ENCODE measurements at regions not wholly inside any gene's neighbourhood (a gene's known extent, or its start where the extent isn't known, plus 50 kb on each side); places are given as distances from the start of the nearest gene placed in this dataset.

DNA sequence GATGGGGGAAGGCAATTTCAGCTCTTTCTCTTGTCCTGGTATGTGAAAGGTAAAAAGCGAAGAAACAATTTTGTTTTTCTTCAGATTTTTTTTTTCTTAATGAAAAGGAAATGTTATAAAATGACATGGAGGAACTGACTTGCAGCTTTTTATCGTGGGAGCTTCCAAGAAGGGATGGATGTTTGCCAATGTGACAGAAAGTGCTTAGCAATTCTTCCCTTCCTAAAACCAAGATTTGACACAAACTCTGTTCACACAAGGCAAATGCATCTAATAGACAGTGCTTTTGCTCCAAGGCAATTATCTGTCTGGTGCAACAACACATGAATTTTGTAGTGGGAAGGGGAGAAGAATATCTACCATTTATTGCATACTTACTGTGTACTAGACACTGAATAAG is 988.5 kb downstream of the CDH11 start:
- H3K9me3 Mint-ChIP-seq (ENCODE audit: low read depth), result peaks cover 14% of the 10 kb centered on the region
- no peak overlapping the region for H3K4me3 Mint-ChIP-seq
- POLR2A ChIA-PET, result no interaction called here
- CTCF ChIA-PET, result no interaction called here
- H3K36me3 Mint-ChIP-seq (ENCODE audit: low read depth), result no peaks in the 10 kb centered on the region
- H3K27me3 Mint-ChIP-seq, result no peaks in the 10 kb centered on the region
- DNase-seq, result no peak
- no peak for ATAC-seq
- no peaks in the 10 kb centered on the region for H3K4me1 Mint-ChIP-seq
- intact Hi-C loops (cut with DNase I, micrococcal nuclease), result no loop called here
- H3K27ac Mint-ChIP-seq, result no peak overlapping the region

DNA sequence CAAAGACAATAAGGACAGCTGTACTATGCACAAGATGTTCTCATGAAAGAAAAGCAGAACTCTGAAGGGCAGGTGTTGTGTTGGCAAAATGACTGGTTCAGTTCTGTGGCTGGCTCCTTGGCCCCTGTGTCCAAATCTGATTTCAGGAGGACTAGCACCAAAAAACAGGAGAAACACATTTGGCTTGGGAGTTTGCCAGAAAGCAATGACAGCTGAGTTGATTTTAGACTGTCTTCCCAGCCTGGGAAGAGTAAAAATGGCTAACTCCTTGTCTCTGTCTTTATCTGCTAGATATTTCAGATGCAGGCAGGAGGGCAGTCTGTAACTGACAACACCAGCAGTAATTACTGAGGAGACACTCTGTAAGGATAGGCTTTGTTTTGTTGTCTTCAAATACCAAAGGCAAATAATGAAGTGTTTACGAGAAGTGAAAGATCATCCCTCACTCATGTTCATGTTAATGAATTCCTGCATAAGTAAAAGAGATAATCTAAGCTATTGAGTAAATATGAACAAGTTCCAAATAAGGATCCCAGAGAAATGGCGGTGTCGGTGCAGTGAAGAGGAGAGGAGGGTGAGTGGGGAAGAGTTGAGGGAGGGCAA is 989.0 kb downstream of the CDH11 start:
- Mint-ChIP-seq H3K9me3 (ENCODE audit: low read depth) (peaks cover 14% of the 10 kb centered on the region), H3K27ac (no peak overlapping the region), H3K4me3 (no peak overlapping the region), H3K36me3 (ENCODE audit: low read depth) (no peaks in the 10 kb centered on the region), H3K4me1 (no peaks in the 10 kb centered on the region), H3K27me3 (no peaks in the 10 kb centered on the region)
- CTCF ChIA-PET, result no interaction called here
- ATAC-seq, result no peak
- DNase-seq, result no peak
- POLR2A ChIA-PET, result no interaction called here
- intact Hi-C loops (cut with DNase I, micrococcal nuclease), result no loop called here

DNA sequence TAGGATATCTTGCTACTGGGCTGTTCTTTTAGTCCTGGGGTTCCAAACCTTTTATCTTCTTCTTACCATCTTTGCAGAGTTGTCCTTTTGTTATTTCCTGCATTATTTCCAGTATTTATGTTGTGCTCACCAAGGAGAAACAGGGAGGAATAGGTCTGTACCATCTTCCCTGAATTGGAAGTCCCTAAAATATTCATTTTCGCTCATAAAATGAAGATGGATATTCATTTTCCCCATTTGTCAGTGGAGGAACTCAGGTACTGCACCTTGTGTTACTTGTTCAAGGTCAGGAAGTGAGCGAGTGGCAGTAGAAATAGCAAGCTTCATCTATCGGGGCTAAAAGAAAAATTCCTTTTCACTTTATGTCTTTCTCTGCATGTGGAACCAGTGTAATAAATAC is 989.7 kb downstream of the CDH11 start:
- ChIA-PET POLR2A (no interaction called here), CTCF (no interaction called here)
- H3K36me3 Mint-ChIP-seq (ENCODE audit: low read depth), result no peaks in the 10 kb centered on the region
- intact Hi-C loops (cut with DNase I, micrococcal nuclease), result no loop called here
- peaks cover 14% of the 10 kb centered on the region for H3K9me3 Mint-ChIP-seq (ENCODE audit: low read depth)
- no peak for DNase-seq
- no peaks in the 10 kb centered on the region for H3K27me3 Mint-ChIP-seq
- ATAC-seq, result no peak
- H3K4me3 Mint-ChIP-seq, result no peak overlapping the region
- H3K27ac Mint-ChIP-seq, result no peak overlapping the region
- no peaks in the 10 kb centered on the region for H3K4me1 Mint-ChIP-seq

DNA sequence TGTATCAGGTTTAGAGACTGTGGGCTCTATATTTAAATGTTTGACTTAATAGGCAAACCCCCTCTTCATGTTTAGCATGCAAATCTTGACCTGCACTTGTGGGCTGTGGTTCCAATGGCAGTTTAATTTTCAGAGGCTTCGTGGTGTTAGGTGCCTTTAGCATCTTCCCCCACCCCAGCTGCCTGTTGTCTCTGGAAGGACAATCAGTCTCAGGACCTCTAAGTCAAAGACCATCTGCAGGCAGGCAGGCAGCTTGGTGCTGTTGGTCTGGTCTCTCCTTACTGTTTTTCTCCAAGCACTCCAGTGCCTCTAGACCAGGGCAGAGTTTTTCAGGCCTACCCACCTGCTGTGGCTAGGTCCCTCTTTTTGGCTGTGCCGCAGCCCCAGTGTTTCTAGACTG is 990.4 kb downstream of the CDH11 start:
- CTCF ChIA-PET, result no interaction called here
- no peak for DNase-seq
- ATAC-seq, result no peak
- Mint-ChIP-seq H3K36me3 (ENCODE audit: low read depth) (no peaks in the 10 kb centered on the region), H3K4me3 (no peak overlapping the region), H3K9me3 (ENCODE audit: low read depth) (peaks cover 14% of the 10 kb centered on the region), H3K27me3 (no peaks in the 10 kb centered on the region), H3K4me1 (no peaks in the 10 kb centered on the region), H3K27ac (no peak overlapping the region)
- intact Hi-C loops (cut with DNase I, micrococcal nuclease), result no loop called here
- POLR2A ChIA-PET, result no interaction called here

DNA sequence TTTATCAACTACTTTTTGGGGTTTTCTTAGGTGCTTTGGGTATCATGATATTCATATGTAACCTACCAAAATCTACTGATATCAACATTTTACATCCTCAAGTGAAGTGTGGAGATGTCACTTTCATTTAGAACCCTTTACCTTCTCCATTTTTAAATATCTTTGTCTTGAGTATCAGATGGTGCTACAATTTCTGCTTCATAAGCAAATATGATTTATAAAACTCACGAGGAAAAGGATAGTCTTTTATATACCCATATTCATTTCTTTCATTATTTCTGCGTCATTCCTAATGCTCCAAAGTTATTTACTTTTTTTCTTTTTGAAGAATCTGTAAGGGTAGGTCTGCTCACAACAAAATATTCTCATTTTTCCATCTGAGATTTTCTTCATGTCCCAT is 991.7 kb downstream of the CDH11 start:
- Mint-ChIP-seq H3K27ac (no peak overlapping the region), H3K27me3 (no peaks in the 10 kb centered on the region), H3K4me3 (no peak overlapping the region), H3K9me3 (ENCODE audit: low read depth) (peaks cover 14% of the 10 kb centered on the region), H3K36me3 (ENCODE audit: low read depth) (no peaks in the 10 kb centered on the region), H3K4me1 (no peaks in the 10 kb centered on the region)
- intact Hi-C loops (cut with DNase I, micrococcal nuclease), result no loop called here
- ATAC-seq (no peak), DNase-seq (no peak)
- POLR2A ChIA-PET, result no interaction called here
- CTCF ChIA-PET, result no interaction called here

DNA sequence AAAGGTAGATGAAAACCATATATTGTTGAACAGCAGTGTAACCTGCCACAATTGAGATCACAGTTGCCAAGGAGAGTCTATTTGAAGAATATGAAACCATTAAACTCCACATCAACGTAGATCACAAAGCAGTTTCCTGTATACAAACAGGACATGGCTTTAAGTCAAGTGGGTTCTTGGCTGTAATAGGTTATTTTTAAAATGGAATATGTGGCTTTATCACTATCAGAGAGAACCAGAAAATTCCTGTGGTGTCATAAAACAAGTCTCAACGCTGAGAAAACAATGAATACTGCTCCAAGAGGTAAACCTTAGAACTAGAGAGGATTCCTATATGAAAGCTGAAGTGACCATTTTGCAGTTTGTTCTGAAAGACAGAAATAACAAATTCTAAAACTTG is 999.7 kb downstream of the CDH11 start:
- CTCF ChIA-PET, result no interaction called here
- intact Hi-C loops (cut with DNase I, micrococcal nuclease), result no loop called here

DNA sequence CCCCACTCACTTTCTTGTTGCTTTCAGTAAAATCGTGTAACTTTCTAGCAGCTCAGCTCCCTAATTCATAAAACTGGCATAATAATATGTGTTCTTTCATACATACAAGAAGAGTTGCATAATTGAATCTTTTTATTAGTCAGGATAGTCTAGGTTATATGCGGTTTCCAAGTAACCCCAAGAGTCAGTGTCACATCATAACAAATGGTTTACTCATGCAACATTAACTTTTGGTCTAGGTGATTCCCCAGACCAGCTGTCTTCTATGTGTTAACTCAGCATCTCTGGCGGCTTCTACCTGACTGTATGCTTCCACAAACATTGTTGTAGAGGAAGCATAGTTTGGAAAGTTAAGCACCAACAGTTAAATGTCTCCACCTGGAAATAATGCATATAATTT is 1000.4 kb downstream of the CDH11 start:
- intact Hi-C loops (cut with DNase I, micrococcal nuclease), result no loop called here
- Mint-ChIP-seq H3K27me3 (no peaks in the 10 kb centered on the region), H3K9me3 (ENCODE audit: low read depth) (peaks cover 7% of the 10 kb centered on the region), H3K27ac (no peak overlapping the region), H3K36me3 (ENCODE audit: low read depth) (no peaks in the 10 kb centered on the region), H3K4me1 (no peaks in the 10 kb centered on the region), H3K4me3 (no peak overlapping the region)
- no peak for DNase-seq
- no peak for ATAC-seq
- ChIA-PET POLR2A (no interaction called here), CTCF (no interaction called here)

More for the DNA sequence above, 999.7 kb downstream of the CDH11 start:
- Mint-ChIP-seq H3K27ac (no peak overlapping the region), H3K4me1 (no peaks in the 10 kb centered on the region), H3K27me3 (no peaks in the 10 kb centered on the region), H3K36me3 (ENCODE audit: low read depth) (no peaks in the 10 kb centered on the region), H3K4me3 (no peak overlapping the region), H3K9me3 (ENCODE audit: low read depth) (peaks cover 7% of the 10 kb centered on the region)
- ATAC-seq (no peak), DNase-seq (no peak)
- POLR2A ChIA-PET, result no interaction called here

DNA sequence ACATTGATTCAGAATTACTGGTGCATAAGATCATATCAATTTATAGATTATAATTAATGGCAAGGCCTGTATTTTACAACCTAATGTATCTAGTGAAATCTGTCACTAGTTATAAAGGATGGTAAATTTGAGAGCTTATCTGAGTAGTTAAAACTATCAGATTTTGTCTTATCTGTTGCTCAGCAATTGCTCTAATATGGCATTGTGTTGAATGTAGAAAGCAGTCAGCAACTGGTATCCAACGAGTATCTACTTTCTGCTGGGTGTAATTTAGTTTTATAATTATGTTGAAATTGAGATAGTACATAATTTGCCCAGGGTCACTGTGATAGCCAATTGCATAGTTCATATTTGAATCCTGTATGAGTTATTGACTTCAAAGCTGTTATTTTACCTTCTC is 1005.7 kb downstream of the CDH11 start:
- intact Hi-C loops (cut with DNase I, micrococcal nuclease), result no loop called here
- ChIA-PET CTCF (no interaction called here), POLR2A (no interaction called here)
- no peak for ATAC-seq
- Mint-ChIP-seq H3K4me3 (no peak overlapping the region), H3K27ac (no peak overlapping the region), H3K36me3 (ENCODE audit: low read depth) (no peaks in the 10 kb centered on the region), H3K9me3 (ENCODE audit: low read depth) (peaks cover 13% of the 10 kb centered on the region), H3K4me1 (no peaks in the 10 kb centered on the region), H3K27me3 (no peaks in the 10 kb centered on the region)
- DNase-seq, result no peak

DNA sequence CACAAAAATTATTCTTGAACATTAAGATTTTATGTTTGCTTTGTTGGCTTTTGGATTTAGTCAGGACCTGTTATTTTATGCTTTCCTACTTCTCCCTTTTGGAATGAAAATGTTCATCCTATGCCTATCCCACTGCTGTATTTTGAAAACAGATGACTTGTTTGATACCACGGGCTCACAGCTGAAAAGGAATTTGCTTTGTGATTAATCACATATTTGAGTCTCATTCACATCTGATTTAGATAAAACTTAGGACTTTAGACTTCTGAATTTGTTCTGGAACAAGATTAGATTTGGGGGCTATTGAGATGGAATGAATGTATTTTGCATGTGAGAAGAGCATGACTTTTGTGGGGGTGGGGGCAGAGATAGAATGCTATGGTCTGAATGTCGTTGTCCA is 1012.6 kb downstream of the CDH11 start:
- H3K36me3 Mint-ChIP-seq (ENCODE audit: low read depth), result no peaks in the 10 kb centered on the region
- H3K4me1 Mint-ChIP-seq, result no peaks in the 10 kb centered on the region
- H3K4me3 Mint-ChIP-seq, result no peak overlapping the region
- ATAC-seq, result no peak
- H3K27ac Mint-ChIP-seq, result no peak overlapping the region
- ChIA-PET CTCF (interaction anchor here (0.6 kb wide), 1 partner anchor 891 kb away, joined by 3 read pairs; no protein-coding TSS in a partner anchor), POLR2A (no interaction called here)
- DNase-seq, result no peak
- peaks cover 12% of the 10 kb centered on the region for H3K9me3 Mint-ChIP-seq (ENCODE audit: low read depth)
- no peaks in the 10 kb centered on the region for H3K27me3 Mint-ChIP-seq
- intact Hi-C loops (cut with DNase I, micrococcal nuclease), result no loop called here

DNA sequence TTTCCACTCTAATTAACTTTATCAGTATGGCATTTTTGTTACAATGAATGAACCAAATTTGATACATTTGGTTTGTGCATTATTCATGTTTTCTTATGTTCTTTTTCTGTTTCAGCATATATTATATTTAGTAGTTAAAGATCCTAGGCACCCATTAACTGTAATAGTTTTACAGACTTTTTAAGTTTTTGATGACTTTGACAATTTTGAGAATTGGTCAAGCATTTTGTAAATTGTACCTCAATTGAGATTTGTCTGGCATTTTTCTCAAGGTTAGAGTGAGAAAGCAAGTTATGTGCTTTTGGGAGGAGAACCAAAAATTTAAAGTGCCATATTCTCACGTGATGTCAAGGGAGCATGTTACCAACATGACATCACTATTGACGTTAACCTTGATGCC is 1019.2 kb downstream of the CDH11 start:
- ATAC-seq, result no peak
- Mint-ChIP-seq H3K4me1 (no peaks in the 10 kb centered on the region), H3K9me3 (ENCODE audit: low read depth) (peaks cover 4% of the 10 kb centered on the region), H3K36me3 (ENCODE audit: low read depth) (no peaks in the 10 kb centered on the region), H3K27ac (no peak overlapping the region), H3K4me3 (no peak overlapping the region), H3K27me3 (no peaks in the 10 kb centered on the region)
- intact Hi-C loops (cut with DNase I, micrococcal nuclease), result no loop called here
- ChIA-PET POLR2A (no interaction called here), CTCF (no interaction called here)
- DNase-seq, result no peak

DNA sequence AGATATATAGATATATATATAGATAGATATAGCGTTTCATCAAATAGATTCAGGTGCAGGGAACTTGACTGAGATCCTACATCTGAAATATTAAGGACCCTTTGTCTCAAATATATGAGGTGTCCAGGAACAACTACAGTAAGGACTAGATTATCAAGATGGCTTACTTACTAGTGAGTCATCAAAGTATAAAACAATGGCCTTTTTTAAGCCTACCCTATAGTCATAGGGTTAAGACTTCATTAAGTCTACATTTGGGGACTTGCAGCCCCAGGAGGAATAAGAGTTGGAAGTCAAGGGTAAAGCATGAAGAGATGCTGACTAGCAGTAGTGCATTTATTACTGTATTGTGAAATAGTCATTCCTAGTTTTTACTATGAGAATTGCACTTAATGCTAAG is 1023.4 kb downstream of the CDH11 start:
- peaks cover 11% of the 10 kb centered on the region for H3K9me3 Mint-ChIP-seq (ENCODE audit: low read depth)
- intact Hi-C loops (cut with DNase I, micrococcal nuclease), result no loop called here
- H3K4me3 Mint-ChIP-seq, result no peak overlapping the region
- H3K27ac Mint-ChIP-seq, result no peak overlapping the region
- CTCF ChIA-PET, result no interaction called here
- no peaks in the 10 kb centered on the region for H3K27me3 Mint-ChIP-seq
- H3K4me1 Mint-ChIP-seq, result no peaks in the 10 kb centered on the region
- POLR2A ChIA-PET, result no interaction called here
- ATAC-seq (no peak), DNase-seq (no peak)
- H3K36me3 Mint-ChIP-seq (ENCODE audit: low read depth), result no peaks in the 10 kb centered on the region

DNA sequence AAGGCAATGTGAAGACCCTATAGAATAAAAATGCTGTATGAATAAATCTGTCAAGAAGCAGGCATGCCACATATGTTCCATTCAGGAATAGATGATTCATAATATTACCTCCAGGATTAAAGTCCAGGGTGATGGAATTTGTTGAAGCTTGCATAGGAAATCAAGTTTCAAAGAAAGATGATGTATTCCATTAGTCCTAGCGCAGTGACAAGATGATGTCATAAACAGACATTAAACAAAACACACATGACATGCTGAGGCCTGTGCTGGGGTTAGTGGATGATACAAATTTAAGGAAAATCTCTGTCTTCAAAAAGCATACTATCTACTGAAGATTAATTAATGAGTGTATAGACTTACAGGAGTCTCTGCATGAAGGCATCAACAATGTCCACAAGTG is 1025.2 kb downstream of the CDH11 start:
- CTCF ChIA-PET, result no interaction called here
- POLR2A ChIA-PET, result no interaction called here
- H3K27me3 Mint-ChIP-seq, result no peaks in the 10 kb centered on the region
- ATAC-seq, result no peak
- no peaks in the 10 kb centered on the region for H3K4me1 Mint-ChIP-seq
- intact Hi-C loops (cut with DNase I, micrococcal nuclease), result no loop called here
- H3K27ac Mint-ChIP-seq, result no peak overlapping the region
- no peaks in the 10 kb centered on the region for H3K36me3 Mint-ChIP-seq (ENCODE audit: low read depth)
- H3K9me3 Mint-ChIP-seq (ENCODE audit: low read depth), result peaks cover 15% of the 10 kb centered on the region
- H3K4me3 Mint-ChIP-seq, result no peak overlapping the region
- DNase-seq, result no peak

DNA sequence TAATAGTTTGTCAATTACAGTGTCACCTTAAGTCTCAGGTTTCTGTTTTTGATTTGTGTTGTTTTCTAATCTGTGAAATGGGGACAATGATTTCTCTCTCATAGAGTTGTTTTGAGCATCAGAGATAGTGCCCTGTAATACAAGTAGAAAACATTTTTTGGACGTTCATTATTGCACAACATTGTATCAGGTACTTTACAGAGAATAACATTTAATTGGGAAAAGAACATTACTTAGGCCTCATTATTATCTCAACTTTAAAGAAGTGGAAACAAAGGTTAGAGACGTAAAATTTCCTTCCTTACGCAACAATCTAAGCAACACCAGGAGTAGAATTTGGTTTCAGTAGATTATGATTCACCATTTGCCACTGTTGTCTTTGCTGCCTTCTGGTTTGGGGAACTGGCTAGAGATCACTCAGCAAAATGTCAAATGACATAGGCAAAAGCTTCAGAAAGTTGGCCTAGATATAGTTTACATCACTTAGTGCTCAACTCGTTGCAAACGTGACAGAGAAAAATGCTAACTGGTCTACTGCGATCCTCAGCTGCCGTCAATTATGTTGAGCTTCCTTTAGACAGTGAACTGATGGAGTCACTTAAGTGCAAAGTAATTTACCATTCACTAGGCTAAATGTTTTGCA is 1026.8 kb downstream of the CDH11 start:
- ATAC-seq (no peak), DNase-seq (no peak)
- Mint-ChIP-seq H3K27ac (no peak overlapping the region), H3K9me3 (ENCODE audit: low read depth) (peaks cover 15% of the 10 kb centered on the region), H3K27me3 (no peaks in the 10 kb centered on the region), H3K4me1 (no peaks in the 10 kb centered on the region), H3K4me3 (no peak overlapping the region), H3K36me3 (ENCODE audit: low read depth) (no peaks in the 10 kb centered on the region)
- intact Hi-C loops (cut with DNase I, micrococcal nuclease), result no loop called here
- CTCF ChIA-PET, result no interaction called here
- POLR2A ChIA-PET, result no interaction called here
